ENCODE measurements at regions not wholly inside any gene's neighbourhood (a gene's known extent, or its start where the extent isn't known, plus 50 kb on each side); places are given as distances from the start of the nearest gene placed in this dataset.
"Not testable (repeated sequence)": the region's sequence is repeated elsewhere in the genome, so short reads cannot be mapped to it uniquely, and the experiment has no call there.

- DNase-seq: no peak
Measured at GRCh38 chr1:82788660-82789059, 987.9 kb downstream of the ADGRL2 start.

DNA sequence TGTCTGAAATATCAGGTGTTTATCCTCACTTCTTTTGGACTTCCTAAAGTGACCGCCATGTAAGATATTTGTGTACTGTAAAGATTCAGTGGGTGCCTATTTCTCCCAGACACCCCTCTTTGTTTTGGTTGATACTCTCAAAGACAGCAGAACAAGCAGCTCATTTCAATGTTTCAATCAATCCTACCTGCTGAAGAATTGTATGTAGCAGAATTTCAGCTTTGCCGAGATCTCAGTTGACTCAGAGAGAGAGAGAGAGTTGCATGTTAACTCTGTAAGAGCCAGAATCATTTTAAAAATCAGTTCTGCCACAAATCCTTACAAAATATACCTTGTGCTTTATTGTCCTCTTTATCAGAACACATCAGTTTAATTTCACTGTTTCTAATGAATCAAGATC lies 987.3 kb downstream of the ADGRL2 start:
- no peak for DNase-seq

GRCh38 chr1:82786883-82787282 lies 986.1 kb downstream of the ADGRL2 start:
- DNase-seq: no peak

GRCh38 chr1:82785268-82785790 lies 984.6 kb downstream of the ADGRL2 start:
- DNase-seq: no peak

GRCh38 chr1:82783044-82783443 lies 982.3 kb downstream of the ADGRL2 start:
- DNase-seq: no peak

- DNase-seq: no peak
Measured at GRCh38 chr1:82782599-82782998, 981.9 kb downstream of the ADGRL2 start.

- no peak for DNase-seq
Measured at GRCh38 chr1:82778612-82779011, 977.9 kb downstream of the ADGRL2 start.

DNA sequence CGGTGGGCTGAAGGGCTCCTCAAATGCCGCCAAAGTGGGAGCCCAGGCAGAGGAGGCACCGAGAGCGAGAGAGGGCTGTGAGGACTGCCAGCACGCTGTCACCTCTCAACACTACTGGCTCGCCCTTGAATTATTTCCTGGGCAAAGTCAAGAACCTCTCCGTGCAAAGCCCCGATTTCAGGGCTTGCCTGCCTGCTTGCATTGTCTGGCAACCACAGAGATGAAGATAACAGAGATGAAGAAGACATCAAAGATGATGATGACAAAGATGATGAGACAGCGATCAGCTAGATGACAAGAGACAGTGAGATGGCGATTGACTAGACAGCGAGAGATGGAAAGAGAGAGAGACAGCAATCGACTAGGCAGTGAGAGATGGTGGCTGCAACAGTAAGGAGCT lies 976.5 kb downstream of the ADGRL2 start:
- no peak for DNase-seq

DNA sequence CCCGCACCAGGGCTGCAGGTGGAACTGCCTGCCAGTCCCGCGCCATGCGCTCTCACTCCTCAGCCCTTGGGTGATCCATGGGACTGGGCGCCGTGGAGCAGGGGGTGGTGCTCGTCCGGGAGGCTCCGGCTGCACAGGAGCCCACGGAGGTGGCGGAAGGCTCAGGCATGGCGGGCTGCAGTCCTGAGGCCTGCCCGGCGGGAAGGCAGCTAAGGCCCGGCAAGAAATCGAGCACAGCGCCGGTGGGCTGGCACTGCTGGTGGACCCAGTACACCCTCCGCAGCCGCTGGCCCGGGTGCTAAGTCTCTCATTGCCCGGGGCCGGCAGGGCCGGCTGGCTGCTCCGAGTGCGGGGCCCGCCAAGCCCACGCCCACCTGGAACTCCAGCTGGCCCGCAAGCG lies 976.0 kb downstream of the ADGRL2 start:
- not testable (repeated sequence) for DNase-seq

GRCh38 chr1:82775406-82776000 lies 974.8 kb downstream of the ADGRL2 start:
- peak in 32 of 58 donors; percentile 1 to 66 (median 16) for DNase-seq

- DNase-seq: no peak
Measured at GRCh38 chr1:82762829-82763532, 962.2 kb downstream of the ADGRL2 start.

GRCh38 chr1:82759035-82759434 lies 958.3 kb downstream of the ADGRL2 start:
- no peak for DNase-seq

DNA sequence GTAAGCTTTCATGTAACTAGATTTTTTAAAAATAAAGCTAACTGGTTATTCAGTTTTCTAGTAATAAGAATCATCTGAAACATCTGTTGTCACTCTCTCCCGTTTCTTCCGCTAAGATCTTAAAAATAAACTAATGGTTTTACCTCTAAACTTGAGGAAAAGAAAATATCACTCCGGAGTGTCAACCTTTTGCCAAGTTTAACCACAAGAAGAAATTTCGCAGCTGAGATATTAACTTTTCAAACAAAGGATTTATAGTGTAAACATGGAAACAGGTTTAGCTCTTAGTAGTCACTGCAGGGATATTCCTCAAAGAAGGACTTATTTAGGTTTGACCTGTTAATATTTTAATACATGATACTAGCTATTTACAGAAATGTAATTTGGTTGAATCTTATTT lies 954.9 kb downstream of the ADGRL2 start:
- no peak for DNase-seq

- DNase-seq: no peak
Measured at GRCh38 chr1:82755191-82755590, 954.5 kb downstream of the ADGRL2 start.

DNA sequence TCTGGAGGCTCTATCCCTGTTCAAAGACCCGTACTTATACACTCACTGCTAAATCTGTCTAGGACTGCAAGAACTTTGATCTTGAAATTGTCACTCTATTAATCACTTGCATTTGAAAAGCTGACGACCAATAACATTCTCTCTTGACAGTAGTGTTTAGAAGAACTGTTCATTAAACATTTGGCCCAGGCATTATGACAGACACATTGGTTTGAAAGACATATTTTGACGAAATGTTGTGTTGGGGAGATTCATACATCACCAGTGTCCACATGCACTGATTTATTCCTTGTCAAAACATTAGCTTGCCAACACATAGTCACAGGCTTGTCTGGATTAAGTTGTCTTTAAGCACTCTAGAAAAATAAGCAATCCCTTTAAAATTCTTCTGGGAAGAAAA lies 951.3 kb downstream of the ADGRL2 start:
- no peak for DNase-seq

DNA sequence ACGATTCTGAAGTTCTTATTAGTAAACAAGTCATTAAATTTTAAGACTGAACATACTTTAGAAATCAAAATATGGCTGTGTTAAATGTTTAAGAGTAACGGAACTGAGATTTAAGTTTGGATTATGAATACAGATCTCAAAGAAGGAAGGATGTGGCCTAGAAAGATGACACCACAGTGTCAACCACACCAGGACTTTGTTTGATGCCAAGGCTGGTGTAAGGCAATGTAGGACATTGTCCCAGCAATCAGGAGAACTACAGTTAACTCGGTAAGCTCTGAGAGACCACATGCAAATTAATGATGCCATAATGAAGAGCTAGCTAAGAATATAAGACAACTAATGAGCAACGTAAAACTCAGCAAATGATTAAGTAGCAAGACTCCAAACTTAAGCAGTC lies 932.9 kb downstream of the ADGRL2 start:
- no peak for DNase-seq

GRCh38 chr1:82731216-82731615 lies 930.5 kb downstream of the ADGRL2 start:
- DNase-seq: no peak

GRCh38 chr1:82728206-82728605 lies 927.5 kb downstream of the ADGRL2 start:
- no peak for DNase-seq

DNA sequence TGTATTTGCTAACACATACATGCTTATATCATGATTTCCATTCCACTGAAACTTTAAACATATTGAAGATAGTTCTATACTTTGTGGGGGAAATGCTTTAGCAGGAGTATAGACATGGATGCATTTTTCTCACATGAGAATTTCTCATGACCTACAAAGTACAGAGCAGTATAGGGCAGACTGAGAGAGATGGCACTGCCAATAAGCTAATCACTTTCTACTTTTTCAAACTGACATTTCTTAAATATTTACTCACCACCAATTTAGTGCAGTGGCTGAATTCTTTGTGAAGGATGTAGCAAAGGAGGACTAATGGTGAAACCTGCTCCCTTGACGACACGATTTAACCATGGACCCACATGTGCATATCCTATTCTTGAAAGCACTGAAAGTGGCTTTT lies 923.5 kb downstream of the ADGRL2 start:
- DNase-seq: no peak

DNA sequence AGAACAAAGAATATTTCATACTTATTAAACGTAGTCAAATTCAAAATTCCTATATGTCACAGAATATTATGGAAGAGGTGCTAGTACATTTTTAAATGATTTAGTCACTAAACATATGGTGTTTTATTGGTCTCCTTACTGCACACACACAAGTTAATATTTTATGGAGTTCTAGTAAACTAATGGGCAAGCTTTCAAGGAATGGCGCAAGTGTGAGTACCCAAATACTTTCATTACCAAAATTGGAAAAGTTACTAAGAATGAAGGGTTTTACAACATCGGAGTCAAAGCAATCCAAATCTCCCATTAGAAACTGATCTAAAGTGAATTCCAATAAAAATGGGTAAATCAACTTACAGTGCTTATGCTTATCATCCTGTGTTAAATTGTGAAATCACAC lies 921.9 kb downstream of the ADGRL2 start:
- DNase-seq: no peak

DNA sequence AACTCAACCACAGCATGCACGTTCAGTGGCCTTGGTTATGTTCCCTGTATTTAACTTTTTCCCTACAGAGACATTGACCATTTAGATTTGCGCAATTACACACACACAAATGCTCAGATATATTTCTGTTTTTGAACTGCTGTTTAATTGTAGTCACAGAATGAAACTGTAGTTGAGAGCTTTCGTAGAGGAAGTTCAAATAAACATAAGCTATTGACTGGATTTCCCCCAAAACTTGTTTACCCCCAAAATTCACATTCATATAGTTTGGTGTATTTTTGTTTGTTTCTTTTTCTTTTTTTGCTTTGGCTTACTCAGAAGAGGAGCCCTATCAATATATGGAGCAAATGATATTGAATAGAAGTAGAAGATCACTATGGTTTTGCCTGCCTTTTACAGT lies 921.0 kb downstream of the ADGRL2 start:
- no peak for DNase-seq

- no peak for DNase-seq
Measured at GRCh38 chr1:82718719-82719419, 918.1 kb downstream of the ADGRL2 start.

DNA sequence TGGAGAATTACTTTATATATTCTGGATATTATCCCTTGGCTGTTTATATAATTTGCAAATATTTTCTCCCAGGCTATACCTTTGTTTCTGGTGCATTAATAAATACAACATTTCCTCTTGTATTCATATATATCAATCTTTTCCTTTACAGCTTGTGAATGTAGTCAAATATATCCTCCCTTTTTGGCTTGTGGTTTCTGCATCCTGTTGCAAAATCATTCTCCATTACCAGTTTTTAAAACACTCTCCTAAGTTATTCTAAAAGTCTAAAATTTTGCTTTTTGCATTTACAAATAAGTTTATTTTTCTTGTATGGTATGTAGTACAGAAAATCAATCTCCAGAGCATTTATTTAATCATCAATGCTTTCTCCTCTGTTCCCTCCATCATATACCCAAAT lies 909.4 kb downstream of the ADGRL2 start:
- no peak for DNase-seq
